ENCODE measurements at regions not wholly inside any gene's neighbourhood (a gene's known extent, or its start where the extent isn't known, plus 50 kb on each side); places are given as distances from the start of the nearest gene placed in this dataset.

GRCh38 chr2:57804971-57805370 is 241.6 kb upstream of the VRK2 start:
- no peak for TF ChIP-seq CTCF (IDR thresholded peaks at IDR 0.05)
- no peak for TF ChIP-seq POLR2A (IDR thresholded peaks at IDR 0.05)
